ENCODE measurements at regions not wholly inside any gene's neighbourhood (a gene's known extent, or its start where the extent isn't known, plus 50 kb on each side); places are given as distances from the start of the nearest gene placed in this dataset.

DNA sequence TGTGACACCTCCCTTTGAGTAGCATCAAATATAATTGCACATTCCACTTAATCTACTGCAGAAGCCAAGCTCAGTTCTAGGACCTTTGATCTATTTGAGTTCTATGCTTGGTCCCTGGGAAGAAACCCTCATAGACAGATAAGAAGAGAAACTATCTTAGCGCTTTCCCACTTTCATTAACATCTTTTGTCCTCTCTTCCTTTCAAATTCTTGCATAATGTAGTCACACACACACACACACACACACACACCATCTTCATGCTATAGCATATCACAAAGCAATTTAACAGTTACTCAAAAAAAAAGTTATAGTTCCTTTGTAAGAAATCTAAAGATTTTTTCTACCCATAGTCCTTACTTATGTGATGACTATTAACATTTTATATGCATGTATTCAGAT is 735.9 kb upstream of the PCDH9 start:
- no peak for DNase-seq (ENCODE audit: low spot score)
- no peak for TF ChIP-seq POLR2AphosphoS5 (IDR thresholded peaks at IDR 0.05)
- no peak for TF ChIP-seq POLR2A (IDR thresholded peaks at IDR 0.05)
- TF ChIP-seq, protein P1, sequence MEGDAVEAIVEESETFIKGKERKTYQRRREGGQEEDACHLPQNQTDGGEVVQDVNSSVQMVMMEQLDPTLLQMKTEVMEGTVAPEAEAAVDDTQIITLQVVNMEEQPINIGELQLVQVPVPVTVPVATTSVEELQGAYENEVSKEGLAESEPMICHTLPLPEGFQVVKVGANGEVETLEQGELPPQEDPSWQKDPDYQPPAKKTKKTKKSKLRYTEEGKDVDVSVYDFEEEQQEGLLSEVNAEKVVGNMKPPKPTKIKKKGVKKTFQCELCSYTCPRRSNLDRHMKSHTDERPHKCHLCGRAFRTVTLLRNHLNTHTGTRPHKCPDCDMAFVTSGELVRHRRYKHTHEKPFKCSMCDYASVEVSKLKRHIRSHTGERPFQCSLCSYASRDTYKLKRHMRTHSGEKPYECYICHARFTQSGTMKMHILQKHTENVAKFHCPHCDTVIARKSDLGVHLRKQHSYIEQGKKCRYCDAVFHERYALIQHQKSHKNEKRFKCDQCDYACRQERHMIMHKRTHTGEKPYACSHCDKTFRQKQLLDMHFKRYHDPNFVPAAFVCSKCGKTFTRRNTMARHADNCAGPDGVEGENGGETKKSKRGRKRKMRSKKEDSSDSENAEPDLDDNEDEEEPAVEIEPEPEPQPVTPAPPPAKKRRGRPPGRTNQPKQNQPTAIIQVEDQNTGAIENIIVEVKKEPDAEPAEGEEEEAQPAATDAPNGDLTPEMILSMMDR (IDR thresholded peaks at IDR 0.05), result no peak
- H3K4me1 ChIP-seq (replicated peaks), result no peaks in the 10 kb centered on the region
- no peaks in the 10 kb centered on the region for H3K27me3 ChIP-seq (replicated peaks; ENCODE audit: insufficient read depth)
- no peak overlapping the region for H3K27ac ChIP-seq
- H3K9me3 ChIP-seq, result no peaks in the 10 kb centered on the region
- H3K4me3 ChIP-seq, result no peak overlapping the region
- H3K36me3 ChIP-seq, result no peaks in the 10 kb centered on the region
- intact Hi-C loops (cut with DNase I), result no loop called here
- WGBS, result 90% methylated on average over 1 of the region's 1 CpG

DNA sequence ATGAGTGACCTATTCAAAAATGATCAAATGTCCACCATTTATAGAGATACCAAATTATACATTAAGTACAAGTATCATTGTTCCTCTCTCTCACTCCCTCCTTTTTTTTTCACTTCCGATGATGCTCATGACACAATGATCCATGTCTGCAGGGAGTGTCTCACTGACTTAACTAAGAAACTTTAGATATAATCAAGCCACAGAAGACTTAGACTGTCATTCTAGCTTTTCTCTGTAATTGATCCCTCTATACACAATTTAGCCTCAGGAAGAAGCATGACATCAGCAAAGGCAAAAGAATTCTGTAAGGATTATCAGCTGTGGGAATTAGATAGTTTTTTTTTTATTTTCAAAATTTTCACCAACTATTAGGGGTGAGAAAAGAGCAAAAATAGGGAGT is 734.9 kb upstream of the PCDH9 start:
- no peak overlapping the region for H3K4me3 ChIP-seq
- no peaks in the 10 kb centered on the region for H3K27me3 ChIP-seq (replicated peaks; ENCODE audit: insufficient read depth)
- no peaks in the 10 kb centered on the region for H3K4me1 ChIP-seq (replicated peaks)
- no peaks in the 10 kb centered on the region for H3K36me3 ChIP-seq
- TF ChIP-seq POLR2AphosphoS5 (IDR thresholded peaks at IDR 0.05) (no peak), POLR2A (IDR thresholded peaks at IDR 0.05) (no peak)
- TF ChIP-seq, protein P1 (IDR thresholded peaks at IDR 0.05), result no peak
- no peak overlapping the region for H3K27ac ChIP-seq
- 69% methylated on average over 1 of the region's 1 CpG for WGBS
- no peaks in the 10 kb centered on the region for H3K9me3 ChIP-seq
- no peak for DNase-seq (ENCODE audit: low spot score)
- intact Hi-C loops (cut with DNase I), result no loop called here

DNA sequence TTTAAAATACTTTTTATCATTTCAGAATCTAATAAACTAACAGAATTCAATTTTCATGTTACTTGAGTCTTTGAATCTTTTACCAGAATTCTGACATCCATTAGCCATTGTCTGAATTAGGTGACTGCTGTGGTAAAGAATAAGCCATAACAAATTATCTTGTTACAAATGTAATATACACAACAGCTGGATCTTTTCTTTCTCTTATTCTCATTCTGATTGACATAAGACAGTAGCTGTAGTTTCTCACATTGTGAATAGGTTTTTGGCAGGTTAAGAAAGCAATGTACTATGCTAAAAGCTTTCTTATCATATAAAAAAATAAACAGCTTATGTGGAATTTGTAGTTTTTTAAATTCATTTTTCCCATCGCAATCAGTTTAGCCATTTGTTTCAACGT is 734.0 kb upstream of the PCDH9 start:
- Histone ChIP-seq H3K4me3 (no peak overlapping the region), H3K27ac (no peak overlapping the region), H3K27me3 (replicated peaks; ENCODE audit: insufficient read depth) (no peaks in the 10 kb centered on the region), H3K4me1 (replicated peaks) (no peaks in the 10 kb centered on the region), H3K36me3 (no peaks in the 10 kb centered on the region), H3K9me3 (no peaks in the 10 kb centered on the region)
- intact Hi-C loops (cut with DNase I), result no loop called here
- TF ChIP-seq POLR2A (IDR thresholded peaks at IDR 0.05), result no peak
- WGBS, result 63% methylated on average over 2 of the region's 2 CpGs
- DNase-seq (ENCODE audit: low spot score), result no peak

DNA sequence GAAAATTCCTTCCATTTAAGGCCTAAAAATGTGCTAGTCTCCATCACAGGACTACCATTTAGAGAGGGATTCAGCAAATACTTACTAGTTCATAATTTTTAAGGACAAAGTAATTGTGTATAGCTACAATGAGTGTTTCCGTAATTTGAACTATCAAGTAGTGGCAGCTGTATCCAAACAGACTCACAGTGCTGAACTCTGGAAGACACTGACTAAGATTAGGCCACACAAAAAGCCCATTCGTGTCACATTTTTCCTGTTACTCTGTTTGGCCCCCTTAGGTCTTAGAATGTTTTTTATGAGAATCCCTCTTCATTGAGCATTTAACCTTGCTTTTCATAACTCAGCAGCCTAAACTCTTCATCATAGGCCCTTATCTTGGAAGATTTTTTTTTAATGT is 731.2 kb upstream of the PCDH9 start:
- Histone ChIP-seq H3K27me3 (replicated peaks; ENCODE audit: insufficient read depth) (no peaks in the 10 kb centered on the region), H3K4me1 (replicated peaks) (no peaks in the 10 kb centered on the region), H3K36me3 (no peaks in the 10 kb centered on the region), H3K27ac (no peak overlapping the region), H3K4me3 (no peak overlapping the region), H3K9me3 (no peaks in the 10 kb centered on the region)
- TF ChIP-seq, protein P1 (IDR thresholded peaks at IDR 0.05), result no peak
- TF ChIP-seq POLR2AphosphoS5 (IDR thresholded peaks at IDR 0.05), result no peak
- no peak for DNase-seq (ENCODE audit: low spot score)
- intact Hi-C loops (cut with DNase I), result no loop called here
- WGBS, result 51% methylated on average over 2 of the region's 2 CpGs

DNA sequence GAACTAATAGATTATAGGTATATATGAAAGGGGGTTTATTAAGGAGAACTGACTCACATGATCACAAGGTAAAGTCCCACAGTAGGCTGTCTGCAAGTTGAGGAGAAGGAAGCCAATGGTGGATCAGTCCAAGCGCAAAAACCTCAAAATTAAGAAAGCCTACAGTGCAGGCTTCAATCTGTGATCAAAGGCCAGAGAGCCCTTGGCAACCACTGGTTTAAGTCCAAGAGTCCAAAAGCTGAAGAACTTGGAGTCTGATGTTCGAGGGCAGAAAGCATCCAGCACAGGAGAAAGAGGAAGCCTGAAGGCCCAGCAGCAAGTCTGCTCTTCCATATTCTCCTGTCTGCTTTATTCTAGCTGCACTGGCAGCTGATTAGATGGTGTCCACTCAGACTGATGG is 721.3 kb upstream of the PCDH9 start:
- H3K4me3 ChIP-seq, result no peak overlapping the region
- intact Hi-C loops (cut with DNase I), result no loop called here
- WGBS, result 94% methylated on average over 2 of the region's 2 CpGs
- TF ChIP-seq POLR2AphosphoS5 (IDR thresholded peaks at IDR 0.05), result no peak
- no peaks in the 10 kb centered on the region for H3K9me3 ChIP-seq
- H3K27me3 ChIP-seq (replicated peaks; ENCODE audit: insufficient read depth), result no peaks in the 10 kb centered on the region
- no peak for DNase-seq (ENCODE audit: low spot score)
- no peaks in the 10 kb centered on the region for H3K36me3 ChIP-seq
- H3K4me1 ChIP-seq (replicated peaks), result no peaks in the 10 kb centered on the region
- no peak overlapping the region for H3K27ac ChIP-seq

DNA sequence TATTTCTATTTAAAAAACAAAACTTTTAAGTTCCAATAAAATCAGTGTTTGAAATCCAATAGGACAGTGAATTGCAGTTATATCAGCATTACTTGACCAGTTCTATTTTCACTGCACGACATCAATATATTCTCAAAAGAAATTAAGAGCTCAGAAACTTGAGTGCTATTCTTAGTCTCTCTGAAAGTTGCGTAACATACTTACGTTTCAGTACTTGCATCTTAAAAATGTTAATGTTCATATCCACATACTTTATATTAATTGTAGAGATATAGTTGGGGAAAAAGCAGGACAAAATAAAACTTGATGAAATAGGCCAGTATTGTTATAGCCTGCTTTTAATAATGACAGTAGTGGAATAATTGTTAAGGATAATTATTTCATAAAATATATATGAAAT is 720.5 kb upstream of the PCDH9 start:
- H3K9me3 ChIP-seq, result no peaks in the 10 kb centered on the region
- no peaks in the 10 kb centered on the region for H3K4me1 ChIP-seq (replicated peaks)
- intact Hi-C loops (cut with DNase I), result no loop called here
- no peak overlapping the region for H3K27ac ChIP-seq
- H3K27me3 ChIP-seq (replicated peaks; ENCODE audit: insufficient read depth), result no peaks in the 10 kb centered on the region
- H3K4me3 ChIP-seq, result no peak overlapping the region
- WGBS, result 89% methylated on average over 3 of the region's 3 CpGs
- TF ChIP-seq, protein P1 (IDR thresholded peaks at IDR 0.05), result no peak
- H3K36me3 ChIP-seq, result no peaks in the 10 kb centered on the region
- DNase-seq (ENCODE audit: low spot score), result no peak
